ENCODE measurements at regions not wholly inside any gene's neighbourhood (a gene's known extent, or its start where the extent isn't known, plus 50 kb on each side); places are given as distances from the start of the nearest gene placed in this dataset.
A peak's percentile ranks its signal among the peaks of the same experiment; 100 is the strongest.

DNA sequence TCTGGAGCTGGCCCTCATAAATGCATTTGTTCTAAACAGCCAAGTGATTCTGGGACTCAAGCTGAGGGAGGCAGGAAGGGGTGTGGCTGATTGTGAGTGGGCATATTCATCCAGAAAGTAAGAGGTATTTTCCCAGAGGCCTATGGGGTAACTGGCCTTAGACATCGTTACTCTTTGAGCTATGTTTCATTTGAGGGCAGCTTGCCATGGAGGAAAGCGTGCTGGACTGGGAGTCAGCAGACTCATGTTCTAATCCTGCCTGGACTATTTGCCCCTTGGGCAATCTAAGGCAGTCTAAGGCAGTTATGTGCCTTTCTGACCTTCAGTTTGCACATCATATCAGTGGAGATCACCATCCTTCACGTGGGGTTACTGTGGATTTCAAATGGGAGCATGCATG is 93.5 kb upstream of the SLC14A2 start:
- peak; percentile 6 for DNase-seq (ENCODE audit: low read depth)

- no peak for DNase-seq (ENCODE audit: low read depth)
Observed at GRCh38 chr18:45522371-45522770, 92.9 kb upstream of the SLC14A2 start.

GRCh38 chr18:45525301-45525700 is 90.0 kb upstream of the SLC14A2 start:
- no peak for DNase-seq (ENCODE audit: low read depth)

GRCh38 chr18:45526114-45526841 is 89.0 kb upstream of the SLC14A2 start:
- DNase-seq (ENCODE audit: low read depth), result no peak

GRCh38 chr18:45527891-45528290 is 87.4 kb upstream of the SLC14A2 start:
- DNase-seq (ENCODE audit: low read depth), result no peak

- no peak for DNase-seq (ENCODE audit: low read depth)
Observed at GRCh38 chr18:45528712-45529336, 86.5 kb upstream of the SLC14A2 start.

DNA sequence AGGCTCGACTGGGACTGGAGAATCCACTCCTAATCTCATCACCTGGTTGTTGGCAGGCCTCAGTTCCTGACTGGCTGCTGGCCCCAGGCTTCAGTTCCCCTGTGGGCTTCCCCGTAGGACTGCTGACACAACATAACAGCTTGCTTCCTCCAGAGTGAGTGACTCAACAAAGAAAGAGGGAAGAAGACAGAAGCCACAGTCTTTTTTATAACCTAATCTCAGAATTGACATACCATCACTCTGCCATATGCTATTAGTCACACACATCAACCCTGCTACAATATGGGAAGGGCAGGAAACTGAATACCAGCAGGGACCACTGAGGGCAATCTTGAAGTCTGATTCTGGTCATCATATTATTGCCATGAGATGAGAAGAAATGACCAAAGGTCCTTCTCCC is 76.8 kb upstream of the SLC14A2 start:
- peak; percentile 37 for DNase-seq (ENCODE audit: low read depth)

DNA sequence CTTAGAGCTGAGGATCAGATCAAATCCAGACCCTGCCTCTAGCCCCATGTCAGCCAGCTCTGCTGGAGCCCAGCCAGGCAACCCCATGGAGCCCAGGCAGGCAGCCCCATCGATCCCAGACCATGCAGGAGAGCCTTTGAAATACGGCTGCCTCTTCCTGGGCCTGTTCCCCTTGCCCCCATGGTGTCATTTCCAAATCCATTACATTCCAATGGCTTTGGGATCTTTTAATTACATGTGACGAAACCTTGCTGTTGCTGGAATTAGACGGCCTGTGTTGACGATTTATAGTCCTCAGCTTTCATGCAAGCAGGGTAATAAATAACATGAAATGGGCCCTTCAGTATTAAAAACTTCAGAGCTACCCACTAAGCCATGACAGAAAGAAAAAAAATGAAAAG is 75.8 kb upstream of the SLC14A2 start:
- no peak for DNase-seq (ENCODE audit: low read depth)

- DNase-seq (ENCODE audit: low read depth), result no peak
Observed at GRCh38 chr18:45540125-45540524, 75.2 kb upstream of the SLC14A2 start.

DNA sequence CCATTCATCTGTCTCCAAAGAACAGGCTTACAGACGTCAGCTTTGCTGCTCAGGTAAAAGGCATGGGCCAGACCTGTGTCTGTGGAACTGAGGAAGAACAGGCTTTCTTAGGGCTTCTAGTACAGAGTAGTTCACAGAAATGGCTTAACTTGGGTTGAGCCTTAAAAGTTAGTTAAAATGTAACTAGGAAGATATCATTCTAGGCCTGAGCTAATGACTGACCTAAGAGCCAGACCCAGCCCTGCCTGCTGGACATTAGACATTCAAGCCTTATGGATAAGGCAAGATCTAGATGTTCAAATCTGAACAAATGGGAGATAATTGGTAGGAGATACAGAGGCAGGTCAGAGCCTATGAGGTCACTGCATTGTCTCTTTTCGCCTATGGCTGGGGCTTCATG is 73.9 kb upstream of the SLC14A2 start:
- no peak for DNase-seq (ENCODE audit: low read depth)

- DNase-seq (ENCODE audit: low read depth), result no peak
Observed at GRCh38 chr18:45542043-45542442, 73.2 kb upstream of the SLC14A2 start.

GRCh38 chr18:45547910-45548309 is 67.4 kb upstream of the SLC14A2 start:
- DNase-seq (ENCODE audit: low read depth), result no peak

GRCh38 chr18:45548614-45549013 is 66.7 kb upstream of the SLC14A2 start:
- DNase-seq (ENCODE audit: low read depth), result no peak

- no peak for DNase-seq (ENCODE audit: low read depth)
Observed at GRCh38 chr18:45549290-45549689, 66.0 kb upstream of the SLC14A2 start.

GRCh38 chr18:45551142-45551815 is 64.0 kb upstream of the SLC14A2 start:
- DNase-seq (ENCODE audit: low read depth), result no peak

DNA sequence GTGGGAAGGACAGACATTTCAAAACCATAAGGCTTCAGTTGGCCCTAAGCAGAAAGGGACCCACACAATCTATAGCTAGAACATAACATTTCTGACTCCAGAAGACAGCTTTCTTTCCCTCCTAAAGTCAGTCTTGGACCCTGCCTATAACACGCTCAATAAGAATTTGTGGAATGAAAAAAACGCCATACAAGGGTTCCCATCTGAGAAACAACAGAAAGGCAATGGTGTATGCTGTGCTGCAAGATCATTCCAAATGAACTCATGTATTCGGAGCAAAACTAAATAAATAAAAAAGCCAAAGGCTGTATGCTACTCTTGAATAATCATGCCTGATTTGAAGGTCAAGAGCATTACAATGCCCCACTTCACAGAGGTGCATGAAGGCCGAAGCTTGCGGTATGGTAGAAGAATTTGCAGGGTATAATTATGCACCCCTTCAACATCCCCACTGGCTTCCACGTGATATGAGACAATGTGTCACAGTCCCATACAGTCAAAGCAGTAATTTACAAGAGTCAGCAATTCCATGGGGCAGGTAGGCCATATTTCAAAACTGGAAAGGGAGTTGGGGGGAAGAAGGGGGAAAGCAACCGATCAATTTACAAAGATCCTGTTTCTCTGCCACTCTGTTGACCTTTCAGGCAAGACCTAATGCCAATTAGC is 61.4 kb upstream of the SLC14A2 start:
- DNase-seq (ENCODE audit: low read depth), result no peak

DNA sequence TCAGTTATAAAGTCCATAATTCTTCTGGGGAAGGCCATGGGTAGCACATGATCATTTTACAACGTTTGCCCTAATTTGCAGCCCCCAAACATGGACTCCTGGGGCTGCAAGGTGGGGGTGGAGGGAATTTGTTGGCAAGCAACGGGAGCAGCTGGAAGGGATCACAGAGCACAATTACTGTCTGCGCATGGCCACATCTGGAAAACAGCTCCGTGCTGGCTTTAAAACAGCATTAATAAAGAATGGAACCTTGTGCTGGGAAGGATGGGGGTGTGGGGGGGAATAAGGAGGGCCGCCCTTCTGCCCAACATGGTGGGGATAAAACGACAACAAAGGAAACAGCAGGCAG is 60.9 kb upstream of the SLC14A2 start:
- no peak for DNase-seq (ENCODE audit: low read depth)

DNA sequence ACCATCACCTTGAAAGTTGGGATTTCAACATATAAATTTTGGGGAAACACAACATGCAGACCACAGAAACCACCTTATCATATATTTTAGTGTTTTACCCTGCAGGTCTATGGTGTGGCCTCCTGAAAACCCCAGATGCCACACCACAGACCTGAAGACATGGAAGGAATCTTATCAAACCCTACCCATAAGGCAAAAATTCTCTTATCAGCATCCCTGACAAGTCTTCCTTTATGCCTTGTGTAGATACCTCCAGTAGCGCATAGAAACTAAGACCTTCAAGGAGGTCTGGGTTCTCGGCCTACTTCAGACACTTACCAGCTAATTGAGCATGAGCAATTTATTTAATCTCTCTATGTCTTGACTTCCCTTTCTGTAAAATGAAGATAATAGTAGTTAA is 59.1 kb upstream of the SLC14A2 start:
- DNase-seq (ENCODE audit: low read depth), result no peak

DNA sequence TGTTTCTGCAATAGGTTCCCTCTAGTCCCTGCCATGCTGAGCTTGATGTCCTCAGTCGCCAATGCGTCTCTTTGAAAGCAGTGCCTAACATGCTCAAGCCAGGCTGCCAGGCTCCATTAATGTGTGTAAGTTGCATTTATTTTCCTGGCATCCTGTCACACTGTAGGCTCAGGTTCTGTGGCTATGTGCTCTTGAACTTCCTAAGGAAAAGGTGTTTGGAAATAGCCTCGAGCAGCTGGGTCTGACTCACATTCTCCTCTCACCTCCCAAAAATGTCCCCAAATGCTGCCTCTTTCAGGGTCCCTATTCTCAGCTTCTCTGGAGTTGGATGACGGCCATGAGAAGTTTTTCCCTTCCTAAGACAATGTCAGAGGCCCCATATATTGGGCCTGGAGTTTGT is 58.0 kb upstream of the SLC14A2 start:
- DNase-seq (ENCODE audit: low read depth), result no peak

DNA sequence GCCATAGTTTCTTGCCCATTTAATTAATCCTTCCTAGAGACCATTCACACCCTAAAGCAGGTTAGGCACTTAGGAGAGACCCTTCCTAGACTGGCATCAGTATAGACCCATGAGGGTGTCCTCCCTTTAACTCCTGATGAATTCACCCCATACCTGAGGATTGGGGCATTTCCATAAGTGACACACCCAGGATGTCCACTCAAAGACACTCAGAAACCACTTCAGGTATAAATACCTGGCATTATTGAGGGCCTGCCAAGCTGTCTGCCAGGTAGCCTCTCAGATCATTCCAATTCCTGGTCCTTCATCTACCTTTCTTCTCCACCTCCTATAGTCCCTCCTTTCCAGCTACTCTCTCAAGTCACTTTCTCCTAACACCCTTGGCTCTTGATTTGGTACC is 57.5 kb upstream of the SLC14A2 start:
- no peak for DNase-seq (ENCODE audit: low read depth)

DNA sequence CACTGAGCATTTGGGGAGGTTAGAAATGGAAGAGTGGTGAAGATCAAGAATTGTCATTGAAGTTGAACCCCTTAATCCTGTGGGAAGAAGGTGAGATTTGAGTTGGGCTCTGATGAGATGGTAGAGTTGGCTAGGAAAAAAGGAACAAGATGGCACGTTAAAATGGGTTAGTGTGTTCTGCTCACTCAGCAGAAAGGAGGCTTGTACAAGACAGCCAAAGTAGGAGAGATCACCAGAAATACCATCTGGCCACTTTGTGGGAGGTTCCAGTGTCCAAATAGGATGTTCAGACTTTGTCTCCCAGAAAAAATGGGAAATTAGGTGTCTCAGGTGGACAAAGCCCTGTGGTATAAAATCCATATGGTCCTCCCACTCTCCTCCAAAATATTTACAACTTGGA is 56.0 kb upstream of the SLC14A2 start:
- no peak for DNase-seq (ENCODE audit: low read depth)

DNA sequence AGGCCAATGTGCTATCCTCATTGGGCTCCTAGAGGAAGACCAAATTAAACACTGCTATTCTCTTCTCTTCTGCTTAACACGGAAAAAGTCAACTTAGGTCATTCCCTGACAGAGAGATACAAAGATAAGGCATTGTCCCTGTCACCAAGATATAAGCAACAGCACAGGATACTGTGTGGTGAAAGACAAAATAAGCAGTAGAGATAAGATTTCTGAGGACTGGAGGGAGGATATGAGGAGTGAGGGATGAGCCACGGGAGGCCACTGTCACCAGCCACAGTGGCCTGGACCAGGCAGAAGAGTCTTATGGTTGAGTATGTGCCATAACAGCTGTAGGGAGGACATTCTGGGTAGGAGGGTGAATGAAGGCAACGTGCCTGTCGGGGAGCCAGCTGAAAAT is 54.4 kb upstream of the SLC14A2 start:
- no peak for DNase-seq (ENCODE audit: low read depth)
